Sigmoid colon (tissue), 3 donors: ENCODE measurements at regions not wholly inside any gene's neighbourhood (a gene's known extent, or its start where the extent isn't known, plus 50 kb on each side); places are given as distances from the start of the nearest gene placed in this dataset.

Experiments used
- CTCF ChIP-seq, 4 experiments: fragments of 450-650 bp in 3 of 4; fragments of 200-600 bp in 1 of 4; IDR thresholded peaks; one replicate each; pipeline ENCODE4 v1.5.1; 2016 to 2019; ENCODE audit warnings: antibody characterized with exemption in 4 of 4, mild to moderate bottlenecking in 3 of 4, moderate library complexity in 2 of 4
- POLR2A ChIP-seq, 2 donors: fragments of 450-650 bp; IDR thresholded peaks; one replicate each; pipeline ENCODE4 v1.6.1; 2016; ENCODE audit warnings: antibody characterized with exemption in 2 of 2, mild to moderate bottlenecking in 2 of 2, moderate library complexity in 2 of 2

GRCh38 chr2:62292190-62292589 lies 96.3 kb downstream of the B3GNT2 start:
- TF ChIP-seq CTCF (IDR thresholded peaks at IDR 0.05) (no peak), POLR2A (IDR thresholded peaks at IDR 0.05) (no peak)
